Activated T-helper 17 cell treated with anti-CD3 and anti-CD28 coated beads, Interleukin-2, amount 50 U/mL, for 72 hours (primary cell): ENCODE measurements at regions not wholly inside any gene's neighbourhood (a gene's known extent, or its start where the extent isn't known, plus 50 kb on each side); places are given as distances from the start of the nearest gene placed in this dataset.
"Not testable (repeated sequence)": the region's sequence is repeated elsewhere in the genome, so short reads cannot be mapped to it uniquely, and the experiment has no call there.

Experiments used
- ATAC-seq: fragments of 150-1000 bp; cut with Tn5 transposase; replicated peaks from 2 replicates; pipeline ENCODE4 v1.10.0; 2021; ENCODE audit warnings: mild to moderate bottlenecking, moderate library complexity
- H3K27ac Mint-ChIP-seq: one replicate; pipeline ENCODE4 v1.8.0; 2022; ENCODE audit warnings: mixed read lengths
- H3K27me3 Mint-ChIP-seq: one replicate; pipeline ENCODE4 v1.8.0; 2022; ENCODE audit warnings: mixed read lengths
- H3K36me3 Mint-ChIP-seq: one replicate; pipeline ENCODE4 v1.8.0; 2022; ENCODE audit warnings: low read depth, mild to moderate bottlenecking, mixed read lengths
- H3K4me1 Mint-ChIP-seq: one replicate; pipeline ENCODE4 v1.8.0; 2022; ENCODE audit warnings: mixed read lengths
- H3K4me3 Mint-ChIP-seq: one replicate; pipeline ENCODE4 v1.8.0; 2022; ENCODE audit warnings: mild to moderate bottlenecking, mixed read lengths
- H3K9me3 Mint-ChIP-seq: one replicate; pipeline ENCODE4 v1.8.0; 2022; ENCODE audit warnings: mixed read lengths

DNA sequence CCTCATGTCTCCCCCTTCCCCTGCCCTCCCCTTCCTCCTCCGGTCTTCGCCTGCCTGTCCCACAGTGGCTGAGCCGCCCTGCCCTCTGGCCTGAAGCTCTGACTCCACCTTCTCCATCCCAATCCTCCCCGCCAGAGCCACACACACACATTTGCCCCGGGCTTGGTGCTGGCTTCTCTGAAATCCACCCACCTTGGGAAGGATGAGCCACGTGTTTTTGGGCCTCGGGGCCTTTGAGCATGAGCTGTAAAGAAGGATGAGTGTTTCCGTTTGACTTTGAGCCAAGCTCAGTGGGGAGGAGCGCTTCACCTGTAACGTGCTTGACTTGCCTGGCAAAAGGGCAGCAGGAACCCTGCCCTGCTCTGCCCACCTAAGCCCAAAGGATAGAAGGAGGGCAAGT, 295.1 kb downstream of the SIPA1L2 start:
- H3K9me3 Mint-ChIP-seq, result no peaks in the 10 kb centered on the region
- peak overlapping the region; percentile 28 for H3K4me3 Mint-ChIP-seq
- H3K36me3 Mint-ChIP-seq, result no peaks in the 10 kb centered on the region
- ATAC-seq, result no peak
- peaks cover 4% of the 10 kb centered on the region for H3K27me3 Mint-ChIP-seq
- peaks cover 12% of the 10 kb centered on the region for H3K4me1 Mint-ChIP-seq
- no peak overlapping the region for H3K27ac Mint-ChIP-seq

DNA sequence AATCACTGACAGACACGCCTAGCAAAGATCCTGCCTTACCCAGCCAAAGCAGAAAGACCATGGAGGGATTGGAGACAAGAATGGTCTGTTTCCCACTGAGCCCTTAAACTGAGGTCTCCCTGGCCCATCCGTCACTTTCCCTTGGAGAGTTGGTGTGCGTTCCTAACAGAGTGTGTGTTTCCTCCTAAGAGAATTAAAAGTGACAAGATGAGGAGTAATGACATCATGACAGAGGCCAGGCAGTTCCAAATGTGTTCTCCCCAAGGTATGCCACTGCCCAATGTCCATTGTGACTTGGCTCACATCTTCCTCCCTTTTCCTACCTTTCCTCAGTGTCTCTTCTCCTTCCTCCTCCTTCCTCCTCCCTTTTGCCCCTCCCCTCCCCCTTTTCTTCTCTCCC, 295.7 kb downstream of the SIPA1L2 start:
- Mint-ChIP-seq H3K27me3 (peaks cover 4% of the 10 kb centered on the region), H3K9me3 (no peaks in the 10 kb centered on the region), H3K4me1 (peaks cover 12% of the 10 kb centered on the region), H3K4me3 (no peak overlapping the region), H3K36me3 (no peaks in the 10 kb centered on the region), H3K27ac (no peak overlapping the region)
- no peak for ATAC-seq

DNA sequence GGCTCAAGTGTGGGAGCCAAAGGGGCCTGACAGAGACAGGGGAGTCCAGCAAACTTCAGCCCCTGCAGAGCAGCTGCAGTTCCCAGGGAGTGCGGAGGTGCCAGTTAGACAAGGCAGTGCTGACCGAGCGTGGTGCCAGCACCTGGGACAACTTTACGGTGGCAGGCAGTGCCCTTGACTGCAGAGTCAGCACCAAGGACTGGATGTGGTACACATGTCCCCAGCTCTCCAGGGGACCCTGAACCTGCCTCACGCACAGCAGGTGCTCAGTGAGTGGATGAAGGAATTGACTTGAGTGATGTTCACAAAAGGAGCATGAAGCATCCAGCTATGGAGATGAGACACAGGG, 296.5 kb downstream of the SIPA1L2 start:
- Mint-ChIP-seq H3K4me1 (peaks cover 12% of the 10 kb centered on the region), H3K4me3 (no peak overlapping the region), H3K9me3 (no peaks in the 10 kb centered on the region), H3K36me3 (no peaks in the 10 kb centered on the region), H3K27me3 (peaks cover 4% of the 10 kb centered on the region), H3K27ac (no peak overlapping the region)
- no peak for ATAC-seq

DNA sequence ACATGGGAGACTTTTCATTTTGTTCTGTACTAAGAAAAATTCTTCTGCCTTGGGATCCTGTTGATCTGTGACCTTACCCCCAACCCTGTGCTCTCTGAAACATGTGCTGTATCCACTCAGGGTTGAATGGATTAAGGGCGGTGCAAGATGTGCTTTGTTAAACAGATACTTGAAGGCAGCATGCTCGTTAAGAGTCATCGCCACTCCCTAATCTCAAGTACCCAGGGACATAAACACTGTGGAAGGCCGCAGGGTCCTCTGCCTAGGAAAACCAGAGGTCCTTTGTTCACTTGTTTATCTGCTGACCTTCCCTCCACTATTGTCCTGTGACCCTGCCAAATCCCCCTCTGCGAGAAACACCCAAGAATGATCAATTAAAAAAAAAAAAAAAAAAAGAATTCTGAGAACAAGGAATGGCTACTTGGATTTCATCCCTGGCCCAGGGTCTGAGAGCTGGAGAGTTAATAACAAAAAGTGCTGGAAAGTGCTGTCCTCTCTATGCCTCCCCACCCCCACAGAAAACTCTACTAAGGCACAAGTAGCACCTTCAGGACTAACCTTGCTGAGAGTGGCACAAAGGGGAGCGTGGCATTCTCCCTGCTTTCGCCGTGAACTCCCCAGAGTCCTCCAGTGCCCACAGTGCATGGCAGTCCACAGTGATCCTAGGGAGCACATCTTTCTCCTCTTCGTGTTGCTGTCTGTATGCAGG, 297.1 kb downstream of the SIPA1L2 start:
- peaks cover 12% of the 10 kb centered on the region for H3K4me1 Mint-ChIP-seq
- H3K9me3 Mint-ChIP-seq, H3K27me3 Mint-ChIP-seq, ATAC-seq, H3K27ac Mint-ChIP-seq, H3K36me3 Mint-ChIP-seq, H3K4me3 Mint-ChIP-seq: not testable (repeated sequence)

DNA sequence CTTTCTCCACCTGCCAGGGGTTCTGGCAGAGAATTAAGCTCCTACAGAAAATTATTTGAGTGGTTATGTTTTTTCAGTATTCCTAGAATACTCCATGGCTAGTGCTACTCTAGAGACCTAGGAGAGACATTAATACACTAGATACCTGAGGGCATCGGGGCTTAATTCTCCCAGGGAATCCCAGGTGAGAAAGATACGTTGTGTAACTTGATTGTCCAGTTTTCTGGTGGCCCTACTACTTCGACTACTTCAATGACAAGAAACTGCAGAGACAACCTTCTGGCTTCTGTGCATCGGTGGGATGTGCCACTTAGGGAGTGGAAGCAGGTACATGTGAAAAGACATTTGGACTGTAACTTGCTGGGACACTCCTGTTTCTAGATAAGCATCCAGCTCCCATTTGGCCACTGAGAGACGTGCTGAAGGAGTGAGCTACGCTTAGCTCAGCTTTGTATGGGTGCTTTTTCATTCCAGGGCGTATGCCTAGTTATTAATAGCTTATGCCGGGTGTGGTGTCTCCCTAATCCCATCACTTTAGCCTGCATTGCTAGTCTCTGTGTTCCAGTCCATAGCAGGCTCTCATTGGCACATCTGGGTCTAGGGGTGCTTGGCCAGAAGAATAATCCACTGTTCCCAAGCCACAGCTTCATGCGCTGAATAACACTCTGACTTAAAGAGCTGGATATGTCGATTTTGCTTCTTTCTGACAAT, 300.7 kb downstream of the SIPA1L2 start:
- Mint-ChIP-seq H3K9me3 (no peaks in the 10 kb centered on the region), H3K4me1 (no peaks in the 10 kb centered on the region), H3K27me3 (peaks cover 4% of the 10 kb centered on the region), H3K4me3 (no peak overlapping the region), H3K36me3 (no peaks in the 10 kb centered on the region), H3K27ac (no peak overlapping the region)
- no peak for ATAC-seq

DNA sequence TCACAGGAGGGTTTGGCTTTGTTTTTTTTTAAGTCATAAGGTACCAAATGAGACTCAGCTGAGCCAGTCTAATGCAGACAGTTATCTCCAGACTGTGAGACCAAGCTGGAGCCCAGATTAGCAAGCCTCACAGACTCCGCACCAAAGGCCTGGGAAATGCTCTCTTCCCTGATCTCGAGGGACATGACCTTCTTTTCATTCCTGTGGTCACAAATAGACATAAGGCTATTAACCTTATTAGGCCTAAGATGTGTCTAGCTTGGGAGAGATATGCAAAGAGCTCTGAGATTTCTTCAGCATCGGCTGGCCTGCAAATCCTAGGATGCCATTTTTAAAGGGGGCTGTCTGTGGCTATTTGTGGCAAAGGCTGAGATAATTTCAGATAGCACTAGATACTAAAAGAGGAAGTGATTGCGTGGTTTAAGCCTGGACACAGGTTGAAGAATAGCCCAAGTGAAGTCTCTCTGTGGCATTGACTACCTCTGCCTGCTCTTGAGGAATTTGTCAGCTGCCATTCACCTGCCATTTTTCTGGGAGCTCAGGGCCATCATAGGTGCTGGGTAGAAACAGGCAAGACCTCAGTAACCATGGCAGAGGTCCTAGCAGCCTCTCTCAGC, 301.3 kb downstream of the SIPA1L2 start:
- Mint-ChIP-seq H3K4me1 (no peaks in the 10 kb centered on the region), H3K27me3 (no peaks in the 10 kb centered on the region), H3K36me3 (no peaks in the 10 kb centered on the region), H3K9me3 (no peaks in the 10 kb centered on the region), H3K4me3 (no peak overlapping the region), H3K27ac (no peak overlapping the region)
- no peak for ATAC-seq

DNA sequence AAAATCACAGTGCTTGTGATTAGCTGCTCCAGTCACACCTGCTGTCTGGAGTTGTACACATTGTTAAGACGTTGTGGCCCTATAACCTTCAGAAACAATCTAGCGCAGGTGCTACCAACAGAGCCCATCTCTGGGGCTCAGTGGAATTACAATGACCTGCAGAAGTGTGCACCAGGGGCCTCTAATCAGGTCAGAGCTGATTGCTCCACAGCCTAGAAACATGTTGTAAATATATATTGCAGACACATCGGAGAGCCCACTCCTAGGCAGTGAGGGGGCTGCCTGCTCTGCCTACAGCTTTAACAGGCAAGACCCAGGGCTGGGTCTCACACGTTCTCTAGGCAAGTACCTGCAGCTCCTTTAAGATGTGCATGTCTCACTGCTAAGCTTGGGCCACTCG, 302.0 kb downstream of the SIPA1L2 start:
- H3K27me3 Mint-ChIP-seq, result no peaks in the 10 kb centered on the region
- H3K27ac Mint-ChIP-seq, result no peak overlapping the region
- no peaks in the 10 kb centered on the region for H3K4me1 Mint-ChIP-seq
- ATAC-seq, result no peak
- no peak overlapping the region for H3K4me3 Mint-ChIP-seq
- H3K9me3 Mint-ChIP-seq, result no peaks in the 10 kb centered on the region
- H3K36me3 Mint-ChIP-seq, result no peaks in the 10 kb centered on the region

DNA sequence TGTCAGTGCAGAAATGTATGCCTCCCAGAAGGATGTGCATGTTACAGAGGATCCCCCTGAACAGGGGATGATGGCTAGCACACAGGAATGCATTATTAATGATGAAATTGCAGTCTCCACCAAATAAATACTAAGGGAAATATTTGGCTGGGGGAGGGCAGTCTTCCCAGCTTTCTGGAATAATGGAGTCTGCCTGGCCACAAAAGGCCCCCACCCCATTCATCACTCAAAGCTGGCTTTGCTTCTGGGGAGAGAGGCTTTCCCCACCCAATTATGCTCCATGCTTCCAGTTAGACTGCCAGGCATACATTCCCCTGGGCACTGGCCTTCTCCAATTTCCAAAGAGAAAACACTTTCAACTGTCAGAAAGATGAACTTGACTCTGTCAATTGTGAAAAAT, 302.7 kb downstream of the SIPA1L2 start:
- Mint-ChIP-seq H3K4me1 (no peaks in the 10 kb centered on the region), H3K9me3 (no peaks in the 10 kb centered on the region), H3K27ac (no peak overlapping the region), H3K27me3 (no peaks in the 10 kb centered on the region), H3K4me3 (no peak overlapping the region), H3K36me3 (no peaks in the 10 kb centered on the region)
- ATAC-seq, result no peak

DNA sequence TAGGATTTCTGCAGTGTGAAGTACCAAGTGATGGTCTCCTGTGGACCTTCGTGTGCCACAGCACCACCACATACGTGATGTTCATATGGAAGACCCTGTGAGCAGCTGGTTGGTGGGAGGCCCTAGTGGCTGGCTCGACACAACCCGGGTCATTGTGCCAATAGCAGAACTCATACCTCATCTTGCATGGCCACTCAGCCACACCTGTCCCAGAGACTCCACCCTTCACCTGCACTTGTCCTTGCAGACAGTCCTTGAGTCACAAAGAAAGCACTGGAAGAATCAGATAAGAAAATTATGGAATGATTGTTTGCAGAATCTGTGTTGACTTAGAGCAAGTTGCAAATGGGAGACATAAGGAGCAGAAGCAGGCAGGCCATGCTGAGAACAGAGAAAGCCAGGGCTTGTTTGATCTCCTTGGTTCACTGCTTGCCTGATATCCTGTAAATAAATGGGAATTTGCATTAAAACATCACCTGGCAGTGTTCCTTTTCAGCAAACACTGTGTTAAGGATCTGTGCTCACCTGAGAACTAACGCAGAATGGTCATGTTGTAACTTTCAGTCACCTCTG, 307.7 kb downstream of the SIPA1L2 start:
- Mint-ChIP-seq H3K27ac (no peak overlapping the region), H3K27me3 (no peaks in the 10 kb centered on the region), H3K4me3 (no peak overlapping the region), H3K36me3 (no peaks in the 10 kb centered on the region), H3K9me3 (no peaks in the 10 kb centered on the region), H3K4me1 (no peaks in the 10 kb centered on the region)
- no peak for ATAC-seq

DNA sequence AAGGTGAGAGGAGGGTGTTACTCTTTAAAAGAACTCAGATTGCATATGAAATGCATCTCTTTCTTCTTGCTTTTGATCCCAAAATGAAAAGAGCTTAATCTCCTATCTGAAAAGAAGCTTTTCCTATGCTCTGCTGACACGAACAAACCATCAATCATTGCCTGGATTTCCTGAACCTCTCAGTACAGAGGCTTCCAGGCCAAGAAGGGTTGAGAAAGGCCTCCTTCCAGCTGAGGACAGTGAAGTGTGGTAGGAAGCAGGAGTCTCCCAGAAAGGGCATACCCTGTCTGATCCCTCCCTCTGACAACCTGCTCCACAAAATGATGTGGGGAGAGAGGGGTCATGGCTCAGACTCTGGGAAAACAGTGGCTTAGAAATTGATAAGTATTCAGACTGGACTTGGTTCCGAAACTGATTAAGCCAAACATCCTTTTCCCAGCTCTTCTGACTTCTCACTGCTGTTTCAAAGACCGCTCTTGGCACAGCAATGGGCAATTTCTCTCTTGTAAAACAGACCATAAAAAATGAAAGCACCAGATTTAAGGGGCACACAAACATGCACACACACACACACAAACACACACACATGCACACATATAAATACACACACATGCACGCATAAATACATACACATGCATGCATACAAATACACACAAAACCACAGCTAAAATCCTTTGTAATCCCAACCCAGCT, 310.3 kb downstream of the SIPA1L2 start:
- Mint-ChIP-seq H3K27me3 (no peaks in the 10 kb centered on the region), H3K27ac (no peak overlapping the region), H3K4me3 (no peak overlapping the region), H3K4me1 (no peaks in the 10 kb centered on the region), H3K9me3 (no peaks in the 10 kb centered on the region), H3K36me3 (no peaks in the 10 kb centered on the region)
- no peak for ATAC-seq

DNA sequence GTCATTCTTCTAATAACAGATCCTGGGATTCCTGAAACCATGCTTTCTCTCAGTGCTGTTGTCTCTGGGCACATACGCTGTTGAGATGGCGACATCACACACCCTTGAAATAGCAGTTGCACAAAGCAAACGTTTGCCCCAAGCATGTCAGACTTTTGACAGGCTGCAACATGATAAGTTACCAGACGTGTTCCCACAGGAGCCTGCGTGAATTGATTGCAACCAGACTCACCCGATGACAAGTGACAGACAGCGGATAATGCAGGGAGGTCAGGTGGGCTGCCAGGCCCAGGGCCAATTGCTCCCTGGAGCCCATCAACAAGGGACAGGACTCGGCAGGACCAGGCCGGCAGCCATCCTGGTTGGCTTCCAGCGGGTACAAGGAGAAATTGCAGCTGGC, 310.9 kb downstream of the SIPA1L2 start:
- Mint-ChIP-seq H3K27me3 (no peaks in the 10 kb centered on the region), H3K9me3 (no peaks in the 10 kb centered on the region), H3K27ac (no peak overlapping the region), H3K4me1 (no peaks in the 10 kb centered on the region), H3K36me3 (no peaks in the 10 kb centered on the region), H3K4me3 (no peak overlapping the region)
- no peak for ATAC-seq

DNA sequence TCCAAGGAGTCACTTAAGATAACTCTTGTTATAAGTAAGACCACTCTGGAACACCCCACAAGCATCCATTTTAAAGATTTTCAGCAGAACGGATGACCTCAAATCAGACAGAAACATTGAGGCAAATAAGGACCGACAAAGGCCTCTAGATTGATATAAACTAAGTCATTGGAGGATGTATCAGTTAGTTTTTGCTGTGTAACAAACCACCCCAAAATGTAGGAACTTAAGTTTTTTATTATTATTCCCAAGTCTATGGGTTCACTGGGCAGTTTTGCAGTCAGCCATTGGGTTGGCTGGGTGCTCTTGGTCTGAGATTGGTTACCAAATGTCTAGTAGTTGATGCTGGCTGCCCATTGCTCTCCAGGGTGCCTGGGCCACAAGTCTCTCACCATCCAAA, 311.8 kb downstream of the SIPA1L2 start:
- H3K27me3 Mint-ChIP-seq, result no peaks in the 10 kb centered on the region
- no peak for ATAC-seq

DNA sequence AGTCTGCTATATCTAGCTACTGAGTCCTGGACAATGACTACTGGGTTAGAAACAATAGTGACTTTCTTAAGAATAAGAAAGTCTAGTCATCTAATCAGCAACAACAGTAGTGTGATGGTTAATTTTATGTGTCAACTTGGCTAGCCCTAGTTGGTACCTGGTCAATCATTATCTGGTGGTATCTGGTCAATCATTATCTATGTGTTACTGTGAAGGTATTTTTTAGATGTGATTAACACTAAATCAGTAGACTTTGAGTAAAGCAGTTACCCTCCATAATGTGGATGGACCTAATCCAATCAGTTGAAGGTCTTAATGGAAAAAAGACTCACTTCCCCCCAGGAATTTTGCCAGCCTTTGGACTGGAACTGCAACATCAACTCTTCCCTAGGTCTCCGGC, 312.6 kb downstream of the SIPA1L2 start:
- no peaks in the 10 kb centered on the region for H3K36me3 Mint-ChIP-seq
- H3K27me3 Mint-ChIP-seq, result no peaks in the 10 kb centered on the region
- no peak overlapping the region for H3K4me3 Mint-ChIP-seq
- H3K9me3 Mint-ChIP-seq, result peaks cover 10% of the 10 kb centered on the region
- no peak overlapping the region for H3K27ac Mint-ChIP-seq
- no peaks in the 10 kb centered on the region for H3K4me1 Mint-ChIP-seq
- ATAC-seq, result no peak

More for the DNA sequence above, 311.8 kb downstream of the SIPA1L2 start:
- H3K9me3 Mint-ChIP-seq, result peaks cover 6% of the 10 kb centered on the region
- no peaks in the 10 kb centered on the region for H3K36me3 Mint-ChIP-seq
- no peaks in the 10 kb centered on the region for H3K4me1 Mint-ChIP-seq
- H3K4me3 Mint-ChIP-seq, result no peak overlapping the region
- no peak overlapping the region for H3K27ac Mint-ChIP-seq

DNA sequence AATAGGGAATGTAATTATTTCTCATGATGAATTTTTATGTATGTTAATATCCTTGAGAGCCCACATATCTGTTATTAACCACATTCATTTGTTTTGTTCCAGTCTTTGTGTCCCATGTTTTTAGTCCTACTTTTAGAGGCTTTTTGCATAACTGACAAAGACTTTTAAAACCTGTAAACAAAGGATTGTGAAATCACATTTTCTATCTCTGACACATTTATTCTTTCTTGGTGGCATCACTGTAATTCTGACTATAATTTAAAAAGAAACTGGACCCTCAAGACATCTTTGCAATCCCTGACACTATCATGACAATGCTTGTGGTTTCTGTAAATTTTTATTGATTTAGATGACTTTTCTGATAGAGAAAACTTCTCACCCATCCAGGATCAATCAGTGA, 313.1 kb downstream of the SIPA1L2 start:
- no peak for ATAC-seq
- Mint-ChIP-seq H3K4me1 (no peaks in the 10 kb centered on the region), H3K36me3 (no peaks in the 10 kb centered on the region), H3K27ac (no peak overlapping the region), H3K27me3 (no peaks in the 10 kb centered on the region), H3K9me3 (peaks cover 10% of the 10 kb centered on the region), H3K4me3 (no peak overlapping the region)
